Activated CD4-positive, alpha-beta T cell treated with anti-CD3 and anti-CD28 coated beads, Interleukin-2, amount 50 U/mL, for 24 hours (primary cell): ENCODE measurements at regions not wholly inside any gene's neighbourhood (a gene's known extent, or its start where the extent isn't known, plus 50 kb on each side); places are given as distances from the start of the nearest gene placed in this dataset.

Source experiments
- DNase-seq, 2 donors: peaks; one replicate each; pipeline ENCODE4 v3.0.0-alpha.2; 2020; ENCODE audit warnings: low read depth in 1 of 2, low spot score in 1 of 2

DNA sequence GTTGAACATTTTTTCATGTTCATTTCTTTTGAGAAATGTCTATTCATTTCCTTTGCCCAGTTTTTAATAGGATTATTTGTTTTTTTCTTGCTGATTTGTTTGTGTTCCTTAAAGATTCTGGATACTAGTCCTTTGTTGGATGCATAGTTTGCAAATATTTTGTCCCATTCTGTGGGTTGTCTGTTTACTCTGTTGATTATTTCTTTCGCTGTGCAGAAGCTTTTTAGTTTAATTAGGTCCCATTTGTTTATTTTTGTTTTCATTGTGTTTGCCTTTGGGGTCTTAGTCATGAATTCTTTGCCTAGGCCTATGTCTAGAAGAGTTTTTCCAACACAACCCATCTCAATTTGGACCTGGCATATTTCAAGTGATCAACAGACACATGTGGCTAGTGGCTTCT is 116.1 kb upstream of the GALNT2 start:
- DNase-seq: no peak

DNA sequence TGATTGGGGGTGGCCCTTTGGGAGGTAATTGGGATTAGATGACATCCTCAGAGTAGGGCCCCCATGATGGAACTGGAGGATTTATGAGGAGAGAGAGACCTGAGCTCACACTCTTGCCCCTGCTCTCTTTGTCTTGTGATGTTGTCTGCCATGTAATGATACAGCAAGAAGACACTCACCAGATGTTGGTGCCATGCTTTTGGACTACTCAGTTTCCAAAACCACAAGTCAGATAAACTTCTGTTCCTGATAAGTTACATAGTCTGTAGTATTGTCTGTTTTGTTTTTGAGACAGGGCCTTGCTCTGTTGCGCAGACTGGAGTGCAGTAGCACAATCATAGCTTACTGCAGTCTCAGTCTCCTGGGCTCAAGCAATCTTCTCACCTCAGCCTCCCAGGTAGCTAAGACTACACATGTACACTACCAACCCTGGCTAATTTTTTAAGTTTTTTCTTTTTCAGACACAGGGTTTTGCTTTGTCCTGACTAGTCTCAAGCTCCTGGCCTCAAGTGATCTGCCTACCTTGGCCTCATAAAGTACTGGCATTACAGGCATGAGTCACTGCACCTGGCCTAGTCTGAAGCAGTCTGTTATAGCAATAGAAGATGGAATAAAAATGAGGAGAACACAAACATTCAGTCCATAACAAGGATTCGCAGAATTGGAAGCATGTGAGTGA is 115.0 kb upstream of the GALNT2 start:
- DNase-seq: no peak

DNA sequence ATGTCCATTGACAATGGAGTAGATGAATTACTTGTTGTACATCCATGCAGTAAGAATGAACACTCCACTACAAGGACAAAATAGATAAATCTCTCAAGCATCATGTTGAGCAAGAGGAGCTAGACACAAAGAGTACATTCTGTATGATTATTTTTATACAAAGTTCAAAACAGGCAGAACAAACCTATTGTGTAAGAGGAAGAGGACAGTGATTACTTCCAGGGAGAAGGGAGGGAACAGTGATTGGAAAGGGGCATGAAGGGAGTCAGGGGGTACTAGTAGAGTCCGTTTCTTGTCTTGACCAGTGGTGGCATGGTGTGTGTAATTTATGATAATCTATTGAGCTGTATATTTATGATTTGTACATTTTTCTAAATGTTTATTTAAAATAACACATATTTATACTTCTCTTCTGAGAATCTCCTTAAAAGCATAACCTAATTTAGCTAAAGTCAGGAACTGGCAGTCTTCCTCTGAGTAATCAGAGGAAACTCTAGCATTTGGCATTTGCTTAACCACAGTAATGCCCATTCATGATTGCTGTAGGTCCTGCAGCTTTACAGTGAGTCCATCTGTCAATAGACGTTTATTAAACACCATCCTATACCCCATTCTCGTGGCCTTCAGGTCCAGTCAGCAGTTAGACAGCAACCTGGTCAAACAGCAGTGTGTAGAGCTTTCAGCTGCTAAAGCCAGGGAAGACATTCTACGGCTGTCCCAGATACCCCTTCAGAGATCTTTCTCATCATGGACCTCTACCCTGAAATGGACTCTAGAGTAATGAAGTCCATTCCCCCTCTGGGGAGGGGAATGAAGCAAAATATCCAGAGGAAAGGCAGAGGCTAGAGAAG is 114.1 kb upstream of the GALNT2 start:
- DNase-seq: no peak

DNA sequence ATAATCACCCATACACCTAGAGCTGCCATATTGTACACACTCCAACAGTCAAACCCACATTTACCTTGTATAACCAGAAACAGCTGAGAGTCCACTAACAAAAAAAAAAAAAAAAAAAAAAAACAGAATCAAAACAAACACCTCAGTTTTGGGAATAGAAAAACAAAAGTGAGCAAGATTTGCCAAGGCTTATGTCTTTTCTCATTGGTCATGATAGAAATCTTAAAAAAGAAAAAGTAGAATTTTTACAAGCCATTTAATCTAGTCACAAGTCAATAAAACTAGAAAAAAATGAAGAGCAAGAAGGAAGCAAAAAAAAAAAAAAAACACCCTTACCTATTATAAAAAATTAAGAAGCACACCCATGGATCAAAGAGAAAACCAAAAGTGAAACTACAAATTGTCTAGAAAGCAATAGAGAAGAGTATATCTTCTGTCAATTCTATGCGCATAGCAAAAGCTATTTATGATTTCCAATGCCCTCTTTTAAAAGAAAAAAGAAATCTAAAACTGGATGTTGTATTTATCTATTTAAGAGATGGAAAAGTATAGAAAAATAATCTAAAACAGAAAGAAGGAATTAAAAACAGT is 113.2 kb upstream of the GALNT2 start:
- no peak for DNase-seq

DNA sequence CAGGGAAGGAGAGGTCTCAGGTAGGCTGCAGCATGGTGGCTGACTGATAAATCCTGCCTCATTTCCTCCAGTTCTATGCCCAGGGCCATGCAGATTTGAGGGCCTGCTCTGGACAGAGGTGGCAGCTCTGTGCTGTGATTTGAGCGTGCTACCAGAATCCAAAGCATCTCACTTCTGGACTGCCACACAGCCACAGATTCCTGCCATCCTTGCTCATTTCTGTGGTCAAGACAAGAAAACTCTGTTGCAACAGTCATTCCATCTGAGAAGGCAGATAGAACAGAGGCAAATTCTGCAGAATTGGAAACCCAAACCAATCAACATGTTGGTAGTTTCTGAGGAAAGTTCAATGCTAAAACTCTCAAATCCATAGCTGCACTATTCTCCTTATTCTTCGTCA is 102.8 kb upstream of the GALNT2 start:
- DNase-seq: no peak

DNA sequence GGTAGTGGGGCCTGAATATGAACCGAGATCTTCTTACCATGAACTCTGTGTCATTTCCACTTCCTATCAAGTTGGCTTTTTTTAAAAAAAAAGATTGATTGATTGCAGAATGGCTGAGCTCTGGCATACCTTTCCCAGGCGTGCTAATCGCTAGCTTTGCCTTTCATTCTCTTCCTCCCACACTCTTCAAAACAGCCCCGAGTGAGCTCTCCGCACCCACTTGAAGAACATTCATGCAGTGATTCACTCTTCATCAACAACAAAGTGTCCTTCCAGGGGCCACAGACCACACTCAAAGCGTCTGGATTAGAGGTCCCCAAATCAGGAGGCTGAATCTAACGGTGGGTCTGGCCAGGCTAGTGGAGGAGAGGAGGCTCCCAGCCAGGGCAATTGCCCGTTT is 96.3 kb upstream of the GALNT2 start:
- DNase-seq: no peak

DNA sequence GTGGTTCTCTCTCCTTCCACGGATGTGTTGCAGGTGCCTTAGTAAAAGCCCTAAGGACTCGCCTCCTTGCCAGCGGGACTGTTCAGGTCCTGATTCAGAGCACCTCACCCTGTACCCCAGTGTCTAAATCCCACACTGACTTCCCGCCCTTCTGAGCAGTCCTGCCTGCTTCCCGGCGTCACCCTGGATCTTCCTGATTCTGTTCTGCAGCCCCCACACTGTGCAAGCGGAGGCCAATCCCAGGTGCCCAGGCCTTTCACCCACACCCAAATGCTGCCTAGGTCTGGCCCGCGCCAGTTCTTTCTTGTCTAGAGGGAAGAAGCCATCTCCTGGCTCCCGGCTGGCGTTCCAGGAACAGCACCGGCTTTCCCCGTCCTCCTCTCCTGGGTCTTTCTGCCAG is 95.9 kb upstream of the GALNT2 start:
- DNase-seq: no peak

DNA sequence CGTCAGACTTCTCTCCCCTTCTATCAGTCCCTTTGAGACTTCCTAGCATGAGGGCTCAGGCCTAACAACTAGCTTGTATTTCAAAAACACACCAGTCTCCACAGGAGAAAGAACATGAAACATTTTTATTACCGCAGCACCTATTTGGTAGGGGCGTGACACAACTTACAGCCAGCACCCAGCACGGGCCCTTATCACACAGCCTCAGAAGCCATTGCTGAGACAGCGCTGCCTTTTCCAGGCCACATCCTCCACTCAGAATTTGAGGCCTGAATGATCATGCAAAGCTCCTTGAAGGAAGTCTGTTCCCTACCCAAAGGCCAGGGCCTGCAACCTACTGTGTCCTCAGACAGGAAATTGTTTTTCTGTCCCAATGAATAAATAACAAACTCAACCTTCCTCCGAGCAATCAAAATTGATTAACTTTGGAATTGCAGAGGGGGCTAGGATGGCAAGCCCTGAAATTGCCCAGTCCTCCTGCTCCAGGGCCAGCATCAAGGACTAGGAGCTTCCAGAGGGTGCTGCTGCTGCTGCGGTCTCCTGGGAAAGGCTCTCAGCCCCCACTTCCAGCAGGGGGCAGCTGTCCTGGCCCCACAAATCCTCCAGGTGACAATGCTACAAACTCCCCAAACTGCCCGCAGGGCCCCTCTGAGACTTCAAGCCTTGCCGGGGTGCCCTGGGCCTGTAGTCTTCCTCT is 94.3 kb upstream of the GALNT2 start:
- no peak for DNase-seq

DNA sequence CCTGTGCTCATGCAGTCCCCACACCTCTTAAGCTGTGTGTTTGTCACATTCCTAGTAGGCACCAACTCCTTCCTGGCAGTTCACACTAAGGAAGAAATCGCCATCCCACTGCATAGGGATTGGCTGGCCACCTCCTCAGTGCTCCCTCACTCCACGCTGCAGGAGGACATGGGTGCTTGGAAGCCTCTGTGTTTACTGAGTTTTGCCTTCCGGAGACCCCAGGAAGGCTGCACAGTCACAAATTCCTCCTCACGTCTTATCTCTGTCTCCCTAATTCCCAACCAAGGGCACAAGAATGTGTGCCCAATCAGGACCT is 93.8 kb upstream of the GALNT2 start:
- DNase-seq: no peak

DNA sequence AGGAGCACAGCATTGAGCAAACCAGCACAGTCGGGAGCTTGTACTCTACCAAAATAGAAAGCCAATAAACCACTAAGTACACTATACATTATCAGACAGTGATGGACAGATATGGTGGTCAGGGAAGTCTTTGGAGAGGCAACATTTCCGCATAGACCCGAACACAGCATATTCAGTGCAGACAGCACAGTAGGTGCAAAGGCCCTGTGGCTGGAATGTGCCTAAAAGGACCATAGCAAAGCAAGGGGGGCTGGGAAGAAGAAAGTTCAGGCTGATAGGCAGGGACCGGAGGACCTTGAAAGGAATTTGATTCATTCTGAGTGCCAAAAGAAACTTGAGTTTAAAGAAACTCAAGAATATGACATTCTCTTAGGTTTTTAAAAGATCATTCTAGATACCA is 92.0 kb upstream of the GALNT2 start:
- DNase-seq: no peak

DNA sequence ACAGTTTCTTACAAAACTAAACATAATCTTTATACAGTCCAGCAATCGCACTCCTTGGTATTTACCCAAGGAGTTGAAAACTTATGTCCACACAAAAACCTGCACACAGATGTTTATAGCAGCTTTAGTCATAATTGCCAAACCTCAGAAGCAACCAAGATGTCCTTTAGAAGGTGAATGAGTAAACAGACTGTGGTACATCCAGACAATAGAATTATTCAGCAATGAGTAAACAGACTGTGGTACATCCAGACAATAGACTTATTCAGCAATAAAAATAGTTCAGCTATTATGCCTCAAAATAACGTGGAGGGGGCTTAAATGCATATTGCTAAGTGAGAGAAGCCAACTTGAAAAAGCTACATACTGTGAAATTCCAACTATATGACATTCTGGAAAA is 87.0 kb upstream of the GALNT2 start:
- DNase-seq: no peak

DNA sequence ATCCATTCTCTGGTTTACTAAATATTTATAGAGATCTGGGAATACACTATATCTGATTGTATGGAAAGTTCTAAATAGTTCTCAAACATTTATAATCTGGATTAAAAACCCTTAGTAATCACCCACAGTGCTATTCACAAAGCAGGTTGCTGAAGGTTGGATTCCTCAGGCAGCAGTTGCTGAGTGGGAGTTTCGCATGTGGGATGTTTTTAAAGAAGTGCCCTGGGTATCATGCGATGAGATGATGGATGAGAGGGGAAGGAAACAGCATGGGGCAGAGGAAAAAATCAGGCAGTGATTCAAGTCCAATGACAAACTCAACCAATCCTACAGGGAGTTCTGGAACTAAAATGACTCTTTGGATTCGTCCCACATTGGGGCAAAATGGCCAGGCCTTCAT is 85.3 kb upstream of the GALNT2 start:
- DNase-seq: no peak

DNA sequence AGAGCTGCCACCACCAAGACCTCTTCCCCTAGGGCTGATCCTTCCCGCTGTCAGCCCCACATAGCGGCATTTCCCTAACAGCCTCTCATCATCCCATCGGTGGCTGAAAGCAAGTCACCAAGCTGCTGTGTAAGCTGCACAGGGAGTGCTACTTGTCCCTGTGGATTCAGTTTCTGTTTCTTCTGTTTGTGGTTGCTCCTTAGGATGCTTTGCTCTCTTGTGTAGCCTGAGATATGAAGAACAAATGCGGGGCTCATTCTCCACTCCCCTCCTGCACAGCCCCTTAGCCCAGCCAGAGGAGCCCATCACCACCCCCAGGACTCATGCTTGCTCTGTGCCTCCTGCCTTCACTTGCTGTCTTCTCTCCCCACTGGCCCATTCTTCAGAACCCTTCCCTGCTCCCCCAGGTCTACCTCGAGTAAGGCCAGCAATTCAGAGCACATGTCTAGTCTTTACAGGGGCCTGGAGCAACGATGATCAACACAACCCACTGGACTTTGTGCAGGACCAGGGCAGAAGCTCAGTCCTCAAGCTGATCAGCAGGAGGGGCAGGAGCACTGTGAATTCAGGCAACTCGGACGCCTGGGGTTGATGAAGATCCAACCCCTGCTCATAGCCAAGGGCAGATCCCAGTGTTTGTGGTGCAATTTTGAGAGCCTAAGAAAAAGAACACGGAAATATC is 82.6 kb upstream of the GALNT2 start:
- no peak for DNase-seq

DNA sequence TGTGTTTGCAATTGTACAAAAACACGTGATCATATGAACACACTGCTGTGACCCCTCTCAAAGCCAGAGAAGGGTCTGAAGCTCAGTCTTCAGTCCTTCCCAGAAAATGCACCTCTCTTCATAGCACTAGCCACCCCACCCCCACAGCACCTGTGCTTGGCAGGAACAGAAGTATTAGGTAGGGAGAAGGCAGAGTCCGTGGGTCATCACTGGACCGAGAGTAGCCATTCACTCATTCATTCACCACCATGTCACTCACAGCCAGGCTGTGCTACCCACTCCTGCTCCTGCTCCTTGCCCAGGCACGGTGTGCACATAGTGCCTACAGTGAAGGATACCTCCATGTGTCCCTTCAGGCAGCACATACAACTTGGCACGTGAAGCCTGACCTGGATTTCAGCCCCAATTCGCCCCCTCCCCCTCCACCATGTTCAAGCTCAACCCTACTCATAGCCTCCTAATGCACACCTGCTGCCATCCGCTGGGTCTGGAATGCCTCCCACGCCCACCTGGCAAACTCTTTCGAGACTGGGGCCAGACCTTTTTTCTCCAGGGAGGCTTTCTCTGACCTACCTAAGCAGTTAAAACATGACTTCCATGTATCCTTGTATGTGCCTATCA is 81.9 kb upstream of the GALNT2 start:
- no peak for DNase-seq

DNA sequence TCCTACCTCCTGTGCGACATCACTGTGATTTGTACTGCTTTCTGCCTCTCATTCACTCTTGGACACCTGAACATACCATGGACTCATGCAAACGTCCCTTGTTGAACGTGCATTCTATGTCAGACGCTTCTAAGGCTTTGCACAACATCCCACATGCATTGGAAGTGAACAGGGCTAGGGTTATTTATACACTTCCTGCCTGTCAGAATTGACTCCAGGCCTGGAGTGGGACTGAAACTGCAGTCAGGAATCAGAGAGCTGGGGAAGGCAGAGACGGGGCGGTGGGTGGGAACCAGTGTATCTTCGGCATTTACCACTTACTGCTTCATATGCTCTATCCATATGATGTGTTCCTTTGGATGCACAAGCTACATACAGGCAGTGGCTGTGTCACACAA is 81.4 kb upstream of the GALNT2 start:
- DNase-seq: no peak

DNA sequence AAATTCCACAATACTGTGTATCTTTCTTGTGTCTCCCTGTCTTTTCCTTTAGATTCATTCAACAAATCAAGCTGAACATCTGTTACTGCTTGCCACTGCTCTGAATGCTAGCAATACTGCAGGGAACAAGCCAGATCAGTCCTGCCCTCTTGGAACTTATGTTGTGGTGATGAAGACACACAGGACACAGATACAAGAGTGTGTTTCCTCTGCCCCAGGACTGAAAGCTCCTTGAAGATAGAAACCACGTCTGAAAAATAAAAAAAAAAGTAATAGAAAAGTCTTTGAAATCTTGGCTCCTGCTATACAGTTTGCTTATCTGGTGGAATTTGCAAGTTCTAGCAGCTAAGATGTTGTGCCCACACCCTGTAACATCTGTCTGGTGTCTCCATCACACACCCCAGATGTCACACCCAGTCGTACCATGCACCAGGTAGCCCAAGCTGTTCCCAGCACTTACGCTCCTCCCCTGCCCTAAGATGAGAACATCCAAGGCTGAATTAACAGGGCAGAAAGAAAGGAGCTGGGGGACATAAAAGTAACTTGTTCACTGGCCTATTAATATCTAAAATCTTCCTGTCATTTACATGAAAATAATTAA is 80.2 kb upstream of the GALNT2 start:
- DNase-seq: no peak

DNA sequence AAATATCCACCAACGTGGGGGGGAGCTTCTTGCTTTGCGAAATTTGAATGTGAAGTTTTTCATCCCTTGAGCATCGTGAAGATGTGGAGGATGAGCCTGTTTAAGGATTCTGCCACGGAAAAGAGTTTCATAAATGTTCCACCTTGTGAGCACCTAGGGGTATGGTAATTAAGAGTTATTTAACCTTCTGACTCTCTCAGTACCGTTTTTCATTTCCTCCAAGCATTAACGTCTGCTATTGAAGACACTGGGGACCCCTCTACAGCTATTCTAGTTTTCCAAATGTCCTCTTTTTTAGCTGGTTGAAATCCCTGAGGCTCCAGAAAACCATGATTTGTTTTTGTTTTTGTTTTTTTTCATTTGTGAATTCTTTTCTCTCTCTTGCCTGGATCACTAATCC is 79.1 kb upstream of the GALNT2 start:
- no peak for DNase-seq

DNA sequence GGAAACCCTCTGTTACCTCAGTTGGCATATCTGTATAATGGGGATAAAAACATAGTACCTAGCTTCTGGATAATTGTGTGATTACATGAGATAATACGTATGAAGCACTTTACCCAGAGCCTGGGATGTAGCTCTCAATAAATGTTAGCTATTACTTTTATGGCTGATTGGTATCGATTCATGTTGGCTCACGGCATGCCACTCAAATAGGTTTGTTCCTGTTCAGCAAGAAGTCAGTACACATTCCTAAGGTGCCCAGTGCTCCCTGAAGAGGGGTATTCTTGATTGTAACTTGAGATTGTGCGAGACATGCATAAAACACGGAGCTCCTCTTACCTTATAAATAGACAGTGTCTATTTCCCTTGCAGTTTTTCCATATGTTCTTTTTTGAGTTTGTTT is 78.5 kb upstream of the GALNT2 start:
- no peak for DNase-seq

DNA sequence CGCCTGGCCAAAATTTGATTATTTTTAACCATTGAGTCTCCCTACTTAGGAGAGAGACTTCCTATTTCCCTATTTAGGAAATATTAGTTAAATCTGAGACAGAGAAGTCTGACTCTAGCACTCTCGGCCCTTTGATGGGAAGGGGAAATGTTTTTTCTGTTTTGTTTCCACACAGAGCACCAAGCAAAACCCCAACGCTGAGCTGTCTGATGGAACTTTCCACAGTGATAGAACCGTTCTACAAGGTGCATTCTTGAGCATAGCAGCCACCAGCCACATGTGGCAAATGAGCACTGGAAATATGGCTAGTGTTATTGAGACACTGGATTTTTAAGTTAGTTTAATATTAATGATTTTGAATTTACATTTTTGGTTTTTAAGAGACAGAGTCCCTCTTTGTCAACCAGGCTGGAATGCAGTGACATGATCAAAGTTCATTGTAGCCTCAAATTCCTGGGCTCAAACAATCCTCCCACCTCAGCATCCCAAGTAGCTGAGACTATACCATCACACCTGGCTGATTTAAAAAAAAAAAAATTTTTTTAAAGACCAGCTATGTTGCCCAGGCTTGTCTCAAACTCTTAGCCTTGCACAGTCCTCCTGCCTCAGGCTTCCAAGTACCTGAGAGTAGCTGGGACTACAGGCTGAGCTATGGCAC is 77.3 kb upstream of the GALNT2 start:
- no peak for DNase-seq

DNA sequence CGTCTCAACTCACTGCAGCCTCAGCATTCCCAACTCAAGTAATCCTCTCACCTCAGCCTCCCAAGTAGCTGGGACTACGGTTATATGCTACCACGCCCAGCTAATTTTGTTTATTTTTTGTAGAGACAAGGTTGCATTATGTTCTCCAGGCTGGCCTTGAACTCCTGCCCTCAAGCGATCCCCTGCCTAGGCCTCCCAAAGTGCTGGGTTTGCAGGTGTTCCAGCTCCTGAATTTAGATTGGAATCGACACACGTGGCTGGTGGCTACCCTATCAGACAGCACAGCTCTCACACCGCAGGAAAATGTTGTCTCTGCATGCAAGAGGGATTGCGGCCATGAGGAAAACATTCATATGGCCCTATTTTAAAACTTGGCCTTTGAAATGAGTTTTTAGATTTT is 76.7 kb upstream of the GALNT2 start:
- no peak for DNase-seq
